Peyer's patch (tissue), 4 donors: ENCODE measurements at regions not wholly inside any gene's neighbourhood (a gene's known extent, or its start where the extent isn't known, plus 50 kb on each side); places are given as distances from the start of the nearest gene placed in this dataset.

Experiments used
- POLR2A ChIP-seq, 2 donors: fragments of 450-650 bp; IDR thresholded peaks; one replicate each; pipeline ENCODE4 v1.5.1; 2017; ENCODE audit warnings: antibody characterized with exemption in 2 of 2, mild to moderate bottlenecking in 2 of 2, moderate library complexity in 2 of 2
- TF ChIP-seq, protein P1 (sequence below), 6 experiments: fragments of 450-650 bp in 4 of 6; fragments of 200-600 bp in 2 of 6; sonication (generic) in 1 of 6; IDR thresholded peaks; one replicate each; pipeline ENCODE4 v1.5.1; 2017 to 2019; ENCODE audit warnings: antibody characterized with exemption in 6 of 6, mild to moderate bottlenecking in 3 of 6, moderate library complexity in 1 of 6

DNA sequence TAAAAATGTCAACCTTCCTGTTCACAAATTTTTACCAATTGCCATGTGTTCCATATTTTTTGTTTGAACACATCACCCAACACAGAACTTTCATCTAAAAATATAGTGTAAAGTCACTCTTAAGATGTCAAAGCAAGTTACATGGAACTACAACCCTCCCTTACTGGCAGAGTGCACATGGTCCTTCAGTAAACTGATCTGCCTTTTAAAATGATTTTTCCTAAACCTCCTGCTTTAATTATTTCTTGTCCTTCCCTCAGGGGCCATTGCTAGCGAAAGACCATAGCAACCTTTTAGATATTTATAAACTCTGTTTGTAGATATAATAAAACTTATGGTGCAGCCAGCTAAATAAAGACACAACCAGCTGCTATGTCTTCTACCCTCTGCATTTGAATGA is 255.2 kb upstream of the FAR2 start:
- TF ChIP-seq, protein P1, sequence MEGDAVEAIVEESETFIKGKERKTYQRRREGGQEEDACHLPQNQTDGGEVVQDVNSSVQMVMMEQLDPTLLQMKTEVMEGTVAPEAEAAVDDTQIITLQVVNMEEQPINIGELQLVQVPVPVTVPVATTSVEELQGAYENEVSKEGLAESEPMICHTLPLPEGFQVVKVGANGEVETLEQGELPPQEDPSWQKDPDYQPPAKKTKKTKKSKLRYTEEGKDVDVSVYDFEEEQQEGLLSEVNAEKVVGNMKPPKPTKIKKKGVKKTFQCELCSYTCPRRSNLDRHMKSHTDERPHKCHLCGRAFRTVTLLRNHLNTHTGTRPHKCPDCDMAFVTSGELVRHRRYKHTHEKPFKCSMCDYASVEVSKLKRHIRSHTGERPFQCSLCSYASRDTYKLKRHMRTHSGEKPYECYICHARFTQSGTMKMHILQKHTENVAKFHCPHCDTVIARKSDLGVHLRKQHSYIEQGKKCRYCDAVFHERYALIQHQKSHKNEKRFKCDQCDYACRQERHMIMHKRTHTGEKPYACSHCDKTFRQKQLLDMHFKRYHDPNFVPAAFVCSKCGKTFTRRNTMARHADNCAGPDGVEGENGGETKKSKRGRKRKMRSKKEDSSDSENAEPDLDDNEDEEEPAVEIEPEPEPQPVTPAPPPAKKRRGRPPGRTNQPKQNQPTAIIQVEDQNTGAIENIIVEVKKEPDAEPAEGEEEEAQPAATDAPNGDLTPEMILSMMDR (IDR thresholded peaks at IDR 0.05): no peak
- no peak for TF ChIP-seq POLR2A (IDR thresholded peaks at IDR 0.05)
